H9 (cell line): ENCODE measurements at regions not wholly inside any gene's neighbourhood (a gene's known extent, or its start where the extent isn't known, plus 50 kb on each side); places are given as distances from the start of the nearest gene placed in this dataset.
A peak's percentile ranks its signal among the peaks of the same experiment; 100 is the strongest.

Source experiments
- DNase-seq: peaks from one replicate; pipeline ENCODE4 v3.0.0-alpha.2; 2017
- H2AFZ ChIP-seq: one replicate; pipeline ENCODE4 v1.6.1; 2013; ENCODE audit warnings: mild to moderate bottlenecking, low read length, control low read depth, moderate library complexity
- H2AK5ac ChIP-seq: 2 replicates; pipeline ENCODE4 v1.6.1; 2013; ENCODE audit warnings: low read length, control low read depth, mixed read lengths; ENCODE audit not compliant: insufficient read length
- H2BK120ac ChIP-seq: one replicate; pipeline ENCODE4 v1.6.1; 2013; ENCODE audit warnings: low read depth, mild to moderate bottlenecking, low read length, control low read depth, inconsistent platforms; ENCODE audit not compliant: poor library complexity, severe bottlenecking
- H2BK12ac ChIP-seq: 2 replicates; pipeline ENCODE4 v1.6.1; 2013; ENCODE audit warnings: low read length, control low read depth, mixed read lengths, low read depth; ENCODE audit not compliant: insufficient read length
- H2BK15ac ChIP-seq: 2 replicates; pipeline ENCODE4 v1.6.1; 2013; ENCODE audit warnings: low read depth, low read length, control low read depth
- H2BK20ac ChIP-seq: one replicate; pipeline ENCODE4 v1.6.1; 2013; ENCODE audit warnings: low read depth, mild to moderate bottlenecking, low read length, control low read depth, inconsistent platforms; ENCODE audit not compliant: poor library complexity, severe bottlenecking
- H2BK5ac ChIP-seq: 2 replicates; pipeline ENCODE4 v1.6.1; 2013; ENCODE audit warnings: low read length, control low read depth, mixed read lengths; ENCODE audit not compliant: insufficient read length
- H3K14ac ChIP-seq: 2 replicates; pipeline ENCODE4 v1.6.1; 2013; ENCODE audit warnings: low read length, control low read depth; ENCODE audit not compliant: insufficient read depth
- H3K18ac ChIP-seq: 2 replicates; pipeline ENCODE4 v1.6.1; 2013; ENCODE audit warnings: low read depth, mild to moderate bottlenecking, mixed read lengths, low read length, control low read depth; ENCODE audit not compliant: insufficient read length
- H3K23ac ChIP-seq: 2 replicates; pipeline ENCODE4 v1.6.1; 2013; ENCODE audit warnings: low read length, control low read depth, mixed read lengths, low read depth; ENCODE audit not compliant: insufficient read length
- H3K23me2 ChIP-seq: 2 replicates; pipeline ENCODE4 v1.6.1; 2013; ENCODE audit warnings: low read depth, mild to moderate bottlenecking, mixed read lengths, low read length, control low read depth; ENCODE audit not compliant: insufficient read length, poor library complexity, severe bottlenecking
- H3K27ac ChIP-seq: 2 replicates; pipeline ENCODE4 v1.5.1; 2013; ENCODE audit warnings: low read length, control low read depth, mixed read lengths, low read depth; ENCODE audit not compliant: insufficient read length
- H3K27me3 ChIP-seq: 2 replicates; pipeline ENCODE4 v1.6.1; 2013; ENCODE audit warnings: low read length, control low read depth, inconsistent platforms; ENCODE audit not compliant: insufficient read depth
- H3K4ac ChIP-seq: 2 replicates; pipeline ENCODE4 v1.6.1; 2013; ENCODE audit warnings: low read depth, mild to moderate bottlenecking, control low read depth, inconsistent platforms, low read length, moderate library complexity
- H3K4me1 ChIP-seq: 2 replicates; pipeline ENCODE4 v1.6.1; 2013; ENCODE audit warnings: low read length, control low read depth, inconsistent platforms; ENCODE audit not compliant: insufficient read depth
- H3K4me2 ChIP-seq: 2 replicates; pipeline ENCODE4 v1.6.1; 2013; ENCODE audit warnings: low read length, control low read depth, mixed read lengths; ENCODE audit not compliant: insufficient read length, insufficient read depth
- H3K56ac ChIP-seq: 2 replicates; pipeline ENCODE4 v1.6.1; 2013; ENCODE audit warnings: low read depth, mild to moderate bottlenecking, mixed read lengths, low read length, control low read depth; ENCODE audit not compliant: insufficient read length
- H3K79me1 ChIP-seq: 2 replicates; pipeline ENCODE4 v1.6.1; 2013; ENCODE audit warnings: low read depth, mild to moderate bottlenecking, moderate library complexity, low read length, control low read depth, inconsistent platforms; ENCODE audit not compliant: insufficient read depth, poor library complexity, severe bottlenecking
- H3K79me2 ChIP-seq: 2 replicates; pipeline ENCODE4 v1.6.1; 2013; ENCODE audit warnings: low read length, control low read depth, inconsistent platforms; ENCODE audit not compliant: insufficient read depth
- H3K9ac ChIP-seq: 2 replicates; pipeline ENCODE4 v1.6.1; 2013; ENCODE audit warnings: low read length, control low read depth, mixed read lengths; ENCODE audit not compliant: insufficient read length; ENCODE audit errors: extremely low read depth
- H3K9me3 ChIP-seq: one replicate; pipeline ENCODE4 v1.6.1; 2013; ENCODE audit warnings: low read depth, low read length, inconsistent platforms; ENCODE audit not compliant: control insufficient read depth
- H3T11ph ChIP-seq: one replicate; pipeline ENCODE4 v1.6.1; 2013; ENCODE audit warnings: mild to moderate bottlenecking, low read length, control low read depth, inconsistent platforms
- H4K20me1 ChIP-seq: one replicate; pipeline ENCODE4 v1.6.1; 2013; ENCODE audit not compliant: control insufficient read depth, insufficient read length, insufficient read depth
- H4K5ac ChIP-seq: 2 replicates; pipeline ENCODE4 v1.6.1; 2013; ENCODE audit warnings: low read depth, mild to moderate bottlenecking, mixed read lengths, low read length, control low read depth; ENCODE audit not compliant: insufficient read length
- H4K8ac ChIP-seq: replicated peaks from 2 replicates; pipeline ENCODE4 v1.6.1; 2013; ENCODE audit warnings: low read length, control low read depth, mixed read lengths, low read depth; ENCODE audit not compliant: insufficient read length
- H4K91ac ChIP-seq: 2 replicates; pipeline ENCODE4 v1.6.1; 2013; ENCODE audit warnings: low read depth, mild to moderate bottlenecking, moderate library complexity, mixed read lengths, low read length, control low read depth; ENCODE audit not compliant: insufficient read length
- H3K27ac Mint-ChIP-seq, 3 experiments: 2 replicates in 2 of 3; 3 replicates in 1 of 3; pipeline ENCODE4 v1.8.0; 2020 to 2021; ENCODE audit warnings: mixed read lengths in 3 of 3, mild to moderate bottlenecking in 1 of 3, moderate library complexity in 1 of 3
- H3K27me3 Mint-ChIP-seq: 2 replicates; pipeline ENCODE4 v1.8.0; 2021; ENCODE audit warnings: low read depth, mild to moderate bottlenecking, moderate library complexity, mixed read lengths
- H3K36me3 Mint-ChIP-seq, 3 experiments: 2 replicates in 2 of 3; 3 replicates in 1 of 3; pipeline ENCODE4 v1.8.0; 2020 to 2021; ENCODE audit warnings: low read depth in 3 of 3, mixed read lengths in 3 of 3; ENCODE audit not compliant: insufficient read depth in 1 of 3
- H3K4me1 Mint-ChIP-seq, 2 experiments: 2 replicates each; pipeline ENCODE4 v1.8.0; 2020; ENCODE audit warnings: mixed read lengths in 2 of 2
- H3K4me3 Mint-ChIP-seq, 2 experiments: 2 replicates in 1 of 2; 3 replicates in 1 of 2; pipeline ENCODE4 v1.8.0; 2020 to 2021; ENCODE audit warnings: mild to moderate bottlenecking in 2 of 2, mixed read lengths in 2 of 2, moderate library complexity in 1 of 2
- H3K9me3 Mint-ChIP-seq, 2 experiments: 2 replicates in 1 of 2; 3 replicates in 1 of 2; pipeline ENCODE4 v1.8.0; 2020; ENCODE audit warnings: mild to moderate bottlenecking in 2 of 2, mixed read lengths in 2 of 2, moderate library complexity in 1 of 2
- WGBS: extraction: QIAGEN DNeasy Blood & Tissue Kit; methylation state at CpG from one replicate; pipeline ENCODE4 v1.1.7; 2013; ENCODE audit warnings: missing lambda C conversion rate, low lambda C conversion rate, mixed read lengths; ENCODE audit not compliant: insufficient read length; ENCODE audit errors: extremely low coverage; 5-methylcytosine and 5-hydroxymethylcytosine counted together
- TF ChIP-seq, protein P1 (sequence below): fragments of 200-600 bp; sonication (generic); conservative IDR thresholded peaks from 3 replicates; pipeline ENCODE4 v1.8.0; 2021; ENCODE audit warnings: antibody characterized with exemption, mild to moderate bottlenecking

DNA sequence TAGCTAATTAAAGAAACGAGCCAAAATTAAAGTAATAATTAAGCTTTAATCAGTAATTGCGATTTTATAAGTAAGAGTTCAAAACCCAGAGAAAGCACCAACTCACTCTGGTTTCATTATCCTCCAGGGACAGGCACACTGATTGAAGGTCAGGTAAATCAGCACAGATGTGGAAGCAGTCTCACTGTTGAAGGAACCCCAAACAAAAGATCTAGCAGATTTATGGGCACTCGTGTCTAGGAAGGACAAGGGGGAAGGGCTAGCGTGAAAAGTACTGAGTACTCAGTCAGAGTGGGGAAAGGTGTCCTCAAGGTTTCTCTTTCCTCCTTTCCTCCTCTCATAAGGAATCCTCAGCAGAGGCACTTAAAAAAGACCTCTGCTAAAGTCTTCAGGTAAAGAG is 320.1 kb downstream of the PYDC2 start:
- no peaks in the 10 kb centered on the region for H3K27me3 ChIP-seq
- no peak overlapping the region for H3K27ac ChIP-seq
- peaks cover 11 to 17% (median 13%) of the 10 kb centered on the region in 3 experiments for H3K36me3 Mint-ChIP-seq
- H2BK12ac ChIP-seq: no peak overlapping the region
- H3K4me1 ChIP-seq: no peaks in the 10 kb centered on the region; the same call in 1 of the 2 replicates
- H3K4me1 Mint-ChIP-seq: peaks cover 3 to 6% of the 10 kb centered on the region in 2 experiments; a peak in 3 of 4 replicates
- peaks cover 16 to 18% of the 10 kb centered on the region in 2 experiments; a peak in 4 of 5 replicates for H3K9me3 Mint-ChIP-seq
- no peak overlapping the region for H3K23ac ChIP-seq
- no peak overlapping the region for H3K56ac ChIP-seq
- no peak overlapping the region for H3K4ac ChIP-seq
- H2AFZ ChIP-seq: peak overlapping the region; percentile 42
- H4K91ac ChIP-seq: no peak overlapping the region
- H3K18ac ChIP-seq: no peak overlapping the region
- H4K5ac ChIP-seq: no peak overlapping the region
- peak overlapping the region in 2 of 3 experiments; percentile 65 to 89; a peak in 3 of 7 replicates for H3K27ac Mint-ChIP-seq
- H2BK120ac ChIP-seq: no peak overlapping the region
- no peak overlapping the region for H2BK5ac ChIP-seq
- no peak overlapping the region for H3K4me3 Mint-ChIP-seq
- TF ChIP-seq, protein P1, sequence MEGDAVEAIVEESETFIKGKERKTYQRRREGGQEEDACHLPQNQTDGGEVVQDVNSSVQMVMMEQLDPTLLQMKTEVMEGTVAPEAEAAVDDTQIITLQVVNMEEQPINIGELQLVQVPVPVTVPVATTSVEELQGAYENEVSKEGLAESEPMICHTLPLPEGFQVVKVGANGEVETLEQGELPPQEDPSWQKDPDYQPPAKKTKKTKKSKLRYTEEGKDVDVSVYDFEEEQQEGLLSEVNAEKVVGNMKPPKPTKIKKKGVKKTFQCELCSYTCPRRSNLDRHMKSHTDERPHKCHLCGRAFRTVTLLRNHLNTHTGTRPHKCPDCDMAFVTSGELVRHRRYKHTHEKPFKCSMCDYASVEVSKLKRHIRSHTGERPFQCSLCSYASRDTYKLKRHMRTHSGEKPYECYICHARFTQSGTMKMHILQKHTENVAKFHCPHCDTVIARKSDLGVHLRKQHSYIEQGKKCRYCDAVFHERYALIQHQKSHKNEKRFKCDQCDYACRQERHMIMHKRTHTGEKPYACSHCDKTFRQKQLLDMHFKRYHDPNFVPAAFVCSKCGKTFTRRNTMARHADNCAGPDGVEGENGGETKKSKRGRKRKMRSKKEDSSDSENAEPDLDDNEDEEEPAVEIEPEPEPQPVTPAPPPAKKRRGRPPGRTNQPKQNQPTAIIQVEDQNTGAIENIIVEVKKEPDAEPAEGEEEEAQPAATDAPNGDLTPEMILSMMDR: no peak
- H3K79me1 ChIP-seq: no peaks in the 10 kb centered on the region
- no peak overlapping the region for H4K8ac ChIP-seq
- no peak overlapping the region for H2BK15ac ChIP-seq
- H4K20me1 ChIP-seq: no peaks in the 10 kb centered on the region
- H3K9ac ChIP-seq: no peak overlapping the region
- H3K14ac ChIP-seq: no peak overlapping the region
- no peaks in the 10 kb centered on the region for H3K9me3 ChIP-seq
- no peak overlapping the region for H2AK5ac ChIP-seq
- no CpG with 5 or more reads among the region's 4 CpGs for WGBS
- H3K79me2 ChIP-seq: no peaks in the 10 kb centered on the region
- no peak overlapping the region for H2BK20ac ChIP-seq
- H3K4me2 ChIP-seq: no peak overlapping the region
- H3K23me2 ChIP-seq: no peaks in the 10 kb centered on the region
- DNase-seq: no peak
- H3T11ph ChIP-seq: no peak overlapping the region
- H3K27me3 Mint-ChIP-seq: no peaks in the 10 kb centered on the region
